IMR-90 (cell line): ENCODE measurements at regions not wholly inside any gene's neighbourhood (a gene's known extent, or its start where the extent isn't known, plus 50 kb on each side); places are given as distances from the start of the nearest gene placed in this dataset.

Experiments
- CEBPB ChIP-seq: IDR thresholded peaks from 2 replicates; pipeline ENCODE4 v1.6.1; 2012; ENCODE audit warnings: low read depth, low read length, improper control_type of control experiment
- FOS ChIP-seq: fragments of 150-350 bp; IDR thresholded peaks from 2 replicates; pipeline ENCODE4 v1.6.1; 2016; ENCODE audit warnings: low read depth, low read length
- MAFK ChIP-seq: IDR thresholded peaks from 2 replicates; pipeline ENCODE4 v1.6.1; 2012; ENCODE audit warnings: low read depth, low read length, improper control_type of control experiment
- RCOR1 ChIP-seq: IDR thresholded peaks from 2 replicates; pipeline ENCODE4 v1.6.1; 2012; ENCODE audit warnings: mild to moderate bottlenecking, low read length, improper control_type of control experiment; ENCODE audit not compliant: insufficient replicate concordance
- TF ChIP-seq, protein P1 (sequence below): conservative IDR thresholded peaks from 2 replicates; pipeline ENCODE4 v1.5.1; 2012; ENCODE audit warnings: mild to moderate bottlenecking, low read depth, low read length, improper control_type of control experiment

DNA sequence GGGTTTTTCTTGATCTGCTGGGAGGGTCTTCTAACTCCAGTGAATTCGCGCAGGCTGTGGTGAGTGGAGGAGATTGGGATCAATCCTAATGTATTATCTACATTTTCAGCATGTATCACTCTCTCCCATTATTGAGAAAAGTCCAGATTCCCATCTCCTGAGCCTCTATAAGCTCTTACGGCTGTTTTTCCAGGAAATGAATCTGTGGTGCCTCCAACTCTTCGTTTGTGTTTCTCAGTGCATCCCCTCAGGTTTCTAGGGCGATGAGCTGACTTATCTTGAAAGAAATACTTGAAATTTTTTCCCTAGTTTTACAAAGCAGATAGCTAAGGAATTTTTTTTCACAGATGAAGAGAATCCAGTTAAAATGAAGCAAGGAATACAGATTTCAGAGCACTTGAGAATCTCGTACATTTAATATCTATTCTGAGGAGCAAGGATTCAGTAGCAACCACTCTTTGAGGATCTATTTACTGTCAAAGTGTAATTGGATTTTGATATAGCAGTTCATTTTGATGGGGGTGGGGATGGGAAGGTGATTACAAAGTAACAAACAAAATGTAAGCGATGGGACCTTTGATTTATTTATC is 138.7 kb downstream of the BRMS1L start:
- TF ChIP-seq, protein P1, sequence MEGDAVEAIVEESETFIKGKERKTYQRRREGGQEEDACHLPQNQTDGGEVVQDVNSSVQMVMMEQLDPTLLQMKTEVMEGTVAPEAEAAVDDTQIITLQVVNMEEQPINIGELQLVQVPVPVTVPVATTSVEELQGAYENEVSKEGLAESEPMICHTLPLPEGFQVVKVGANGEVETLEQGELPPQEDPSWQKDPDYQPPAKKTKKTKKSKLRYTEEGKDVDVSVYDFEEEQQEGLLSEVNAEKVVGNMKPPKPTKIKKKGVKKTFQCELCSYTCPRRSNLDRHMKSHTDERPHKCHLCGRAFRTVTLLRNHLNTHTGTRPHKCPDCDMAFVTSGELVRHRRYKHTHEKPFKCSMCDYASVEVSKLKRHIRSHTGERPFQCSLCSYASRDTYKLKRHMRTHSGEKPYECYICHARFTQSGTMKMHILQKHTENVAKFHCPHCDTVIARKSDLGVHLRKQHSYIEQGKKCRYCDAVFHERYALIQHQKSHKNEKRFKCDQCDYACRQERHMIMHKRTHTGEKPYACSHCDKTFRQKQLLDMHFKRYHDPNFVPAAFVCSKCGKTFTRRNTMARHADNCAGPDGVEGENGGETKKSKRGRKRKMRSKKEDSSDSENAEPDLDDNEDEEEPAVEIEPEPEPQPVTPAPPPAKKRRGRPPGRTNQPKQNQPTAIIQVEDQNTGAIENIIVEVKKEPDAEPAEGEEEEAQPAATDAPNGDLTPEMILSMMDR, result no peak
- TF ChIP-seq FOS (no peak), RCOR1 (no peak), CEBPB (no peak), MAFK (no peak)
